ENCODE measurements at regions not wholly inside any gene's neighbourhood (a gene's known extent, or its start where the extent isn't known, plus 50 kb on each side); places are given as distances from the start of the nearest gene placed in this dataset.

GRCh38 chr2:185895828-185896693 lies 157.5 kb downstream of the FSIP2 start:
- TF ChIP-seq, protein P1, sequence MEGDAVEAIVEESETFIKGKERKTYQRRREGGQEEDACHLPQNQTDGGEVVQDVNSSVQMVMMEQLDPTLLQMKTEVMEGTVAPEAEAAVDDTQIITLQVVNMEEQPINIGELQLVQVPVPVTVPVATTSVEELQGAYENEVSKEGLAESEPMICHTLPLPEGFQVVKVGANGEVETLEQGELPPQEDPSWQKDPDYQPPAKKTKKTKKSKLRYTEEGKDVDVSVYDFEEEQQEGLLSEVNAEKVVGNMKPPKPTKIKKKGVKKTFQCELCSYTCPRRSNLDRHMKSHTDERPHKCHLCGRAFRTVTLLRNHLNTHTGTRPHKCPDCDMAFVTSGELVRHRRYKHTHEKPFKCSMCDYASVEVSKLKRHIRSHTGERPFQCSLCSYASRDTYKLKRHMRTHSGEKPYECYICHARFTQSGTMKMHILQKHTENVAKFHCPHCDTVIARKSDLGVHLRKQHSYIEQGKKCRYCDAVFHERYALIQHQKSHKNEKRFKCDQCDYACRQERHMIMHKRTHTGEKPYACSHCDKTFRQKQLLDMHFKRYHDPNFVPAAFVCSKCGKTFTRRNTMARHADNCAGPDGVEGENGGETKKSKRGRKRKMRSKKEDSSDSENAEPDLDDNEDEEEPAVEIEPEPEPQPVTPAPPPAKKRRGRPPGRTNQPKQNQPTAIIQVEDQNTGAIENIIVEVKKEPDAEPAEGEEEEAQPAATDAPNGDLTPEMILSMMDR (IDR thresholded peaks at IDR 0.05) = no peak
- no peak for TF ChIP-seq POLR2A (IDR thresholded peaks at IDR 0.05)
- Histone ChIP-seq H3K4me3 (no peak overlapping the region), H3K4me1 (no peaks in the 10 kb centered on the region), H3K9me3 (no peaks in the 10 kb centered on the region), H3K27ac (no peak overlapping the region), H3K36me3 (replicated peaks in 1 of 2; ENCODE audit: insufficient read depth in 1 of 2, low read depth in 2 of 2) (no peaks in the 10 kb centered on the region), H3K27me3 (no peaks in the 10 kb centered on the region)
- ATAC-seq (no peak), DNase-seq (no peak)
- 86 to 87% methylated on average over 5 of the region's 5 CpGs for WGBS, 2 donors
- intact Hi-C loops (cut with DNase I) = no loop called here

GRCh38 chr2:185899366-185899765 lies 160.8 kb downstream of the FSIP2 start:
- no peaks in the 10 kb centered on the region for H3K36me3 ChIP-seq (replicated peaks in 1 of 2; ENCODE audit: insufficient read depth in 1 of 2, low read depth in 2 of 2)
- WGBS, 2 donors = 94 to 96% methylated on average over 1 of the region's 1 CpG
- H3K9me3 ChIP-seq = no peaks in the 10 kb centered on the region
- DNase-seq (no peak), ATAC-seq (no peak)
- no peaks in the 10 kb centered on the region for H3K4me1 ChIP-seq
- intact Hi-C loops (cut with DNase I) = no loop called here
- no peak overlapping the region for H3K4me3 ChIP-seq
- no peaks in the 10 kb centered on the region for H3K27me3 ChIP-seq
- no peak overlapping the region for H3K27ac ChIP-seq
- no peak for TF ChIP-seq POLR2A (IDR thresholded peaks at IDR 0.05)
- TF ChIP-seq, protein P1 (IDR thresholded peaks at IDR 0.05) = no peak

DNA sequence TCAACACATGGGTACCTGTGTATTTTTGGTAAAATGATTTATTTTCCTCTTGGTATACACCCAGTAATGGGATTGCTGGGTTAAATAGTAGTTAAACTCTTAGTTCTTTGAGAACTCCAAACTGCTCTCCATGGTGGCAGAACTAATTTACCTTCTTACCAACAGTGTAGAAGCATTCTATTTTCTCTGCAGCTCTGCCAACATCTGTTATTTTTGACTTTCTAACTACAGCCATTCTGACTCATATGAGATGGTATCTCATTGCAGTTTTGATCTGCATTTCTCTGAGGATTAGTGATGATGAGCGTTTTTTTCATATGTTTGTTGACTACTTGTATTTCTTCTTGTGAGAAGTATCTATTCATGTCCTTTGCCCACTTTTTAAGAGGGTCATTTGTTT lies 180.6 kb downstream of the FSIP2 start:
- Histone ChIP-seq H3K27ac (no peak overlapping the region), H3K9me3 (no peaks in the 10 kb centered on the region), H3K27me3 (no peaks in the 10 kb centered on the region), H3K4me3 (no peak overlapping the region), H3K4me1 (no peaks in the 10 kb centered on the region), H3K36me3 (replicated peaks in 1 of 2; ENCODE audit: insufficient read depth in 1 of 2, low read depth in 2 of 2) (no peaks in the 10 kb centered on the region)
- DNase-seq (no peak), ATAC-seq (no peak)
- intact Hi-C loops (cut with DNase I) = no loop called here
- TF ChIP-seq POLR2A (IDR thresholded peaks at IDR 0.05) = no peak
- TF ChIP-seq, protein P1 (IDR thresholded peaks at IDR 0.05) = no peak
- WGBS, 2 donors = 70 to 78% methylated on average over 1 of the region's 1 CpG

GRCh38 chr2:185921048-185921756 lies 182.6 kb downstream of the FSIP2 start:
- DNase-seq = no peak
- Histone ChIP-seq H3K27ac (no peak overlapping the region), H3K36me3 (replicated peaks in 1 of 2; ENCODE audit: insufficient read depth in 1 of 2, low read depth in 2 of 2) (no peaks in the 10 kb centered on the region), H3K27me3 (no peaks in the 10 kb centered on the region), H3K4me1 (no peaks in the 10 kb centered on the region), H3K4me3 (no peak overlapping the region), H3K9me3 (no peaks in the 10 kb centered on the region)
- no peak for TF ChIP-seq POLR2A (IDR thresholded peaks at IDR 0.05)
- TF ChIP-seq, protein P1 (IDR thresholded peaks at IDR 0.05) = no peak
- intact Hi-C loops (cut with DNase I) = no loop called here
- 96% methylated on average over 3 of the region's 3 CpGs for WGBS, 2 donors
- no peak for ATAC-seq

All from body of pancreas (tissue), 4 donors.